OCI-LY7 (cell line): ENCODE measurements at regions not wholly inside any gene's neighbourhood (a gene's known extent, or its start where the extent isn't known, plus 50 kb on each side); places are given as distances from the start of the nearest gene placed in this dataset.

ENCODE experiments used
- CTCF ChIP-seq: fragments of 200-600 bp; sonication (generic); conservative IDR thresholded peaks from 2 replicates; pipeline ENCODE4 v1.5.1; 2014; ENCODE audit warnings: mild to moderate bottlenecking, antibody characterized with exemption, low read length, moderate library complexity, mixed read lengths
- EZH2phosphoT487 ChIP-seq: fragments of 200-600 bp; sonication (generic); IDR thresholded peaks from 2 replicates; pipeline ENCODE4 v1.6.1; 2018; ENCODE audit warnings: low read depth, borderline replicate concordance, mild to moderate bottlenecking, mixed run types, antibody characterized with exemption, low read length, moderate library complexity, mixed read lengths

DNA sequence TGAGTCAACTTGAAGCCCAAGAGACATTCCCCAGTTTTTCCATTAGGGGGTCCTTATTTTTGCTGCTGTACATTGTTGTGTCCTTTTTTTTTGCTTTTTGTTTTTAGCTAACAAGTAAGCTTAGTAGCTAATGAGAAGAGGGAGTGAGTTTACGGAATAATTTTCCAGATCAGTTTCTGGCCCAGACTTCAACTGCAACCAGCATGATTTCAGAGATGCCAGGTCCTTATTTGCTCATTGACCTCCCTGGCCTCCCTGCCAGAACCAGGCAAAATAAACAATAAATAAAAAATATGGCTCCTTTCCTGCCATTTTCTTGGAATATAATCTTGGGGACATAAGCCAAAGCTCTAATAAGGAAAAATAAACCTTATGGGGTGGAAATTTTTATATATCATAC, 185.9 kb downstream of the FAT3 start:
- no peak for TF ChIP-seq CTCF
- no peak for TF ChIP-seq EZH2phosphoT487
